ENCODE measurements at regions not wholly inside any gene's neighbourhood (a gene's known extent, or its start where the extent isn't known, plus 50 kb on each side); places are given as distances from the start of the nearest gene placed in this dataset.
"Not testable (repeated sequence)": the region's sequence is repeated elsewhere in the genome, so short reads cannot be mapped to it uniquely, and the experiment has no call there.

DNA sequence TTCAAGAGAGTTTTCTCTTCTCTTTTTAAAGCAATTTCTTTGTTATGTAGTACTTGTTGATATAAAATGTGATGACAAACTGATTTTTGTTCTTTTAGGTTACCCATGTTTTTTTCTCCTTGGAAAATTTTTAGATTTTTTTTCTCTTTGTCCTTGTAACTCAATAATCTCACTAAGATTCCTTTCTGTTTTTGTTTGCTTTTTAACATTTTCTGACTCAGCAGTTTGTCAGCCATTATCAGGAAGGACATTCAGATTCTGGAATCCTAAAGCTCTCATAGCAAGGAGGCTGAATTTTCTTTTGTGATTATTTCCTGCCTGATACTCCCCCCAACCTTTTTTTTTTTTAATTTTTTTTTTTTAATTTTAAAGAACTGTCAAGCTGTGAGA, 75.2 kb upstream of the CITED2 start:
- no peak for DNase-seq (ENCODE audit: low read depth, low spot score)

DNA sequence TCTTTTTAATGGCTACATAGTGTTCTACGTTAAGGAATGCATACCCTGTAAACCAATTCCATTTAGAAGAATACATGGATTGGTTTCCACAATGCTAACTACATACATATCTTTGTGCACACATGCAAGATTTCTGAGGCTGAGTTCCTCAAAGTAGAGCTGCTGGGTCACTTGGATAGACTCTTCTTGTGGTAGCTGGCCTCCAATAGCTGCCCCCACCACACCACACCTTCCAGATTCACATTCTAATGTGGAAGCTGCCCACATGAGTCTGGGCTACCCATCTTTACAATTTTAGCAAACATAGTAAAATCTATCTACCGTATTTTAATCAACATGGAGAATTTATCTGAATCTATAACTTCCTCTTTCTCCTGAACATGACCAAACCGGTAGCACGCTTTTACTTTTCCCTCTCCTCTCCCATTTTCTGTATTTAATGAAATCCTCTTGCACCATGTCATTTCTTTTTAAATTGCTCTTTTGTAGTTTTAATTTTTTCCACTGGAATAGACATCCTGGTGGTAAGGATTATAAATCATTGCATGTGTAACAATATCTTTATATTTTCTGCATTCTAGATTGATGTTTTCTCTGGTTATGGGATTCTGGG, 74.7 kb upstream of the CITED2 start:
- DNase-seq (ENCODE audit: low read depth, low spot score) = no peak

DNA sequence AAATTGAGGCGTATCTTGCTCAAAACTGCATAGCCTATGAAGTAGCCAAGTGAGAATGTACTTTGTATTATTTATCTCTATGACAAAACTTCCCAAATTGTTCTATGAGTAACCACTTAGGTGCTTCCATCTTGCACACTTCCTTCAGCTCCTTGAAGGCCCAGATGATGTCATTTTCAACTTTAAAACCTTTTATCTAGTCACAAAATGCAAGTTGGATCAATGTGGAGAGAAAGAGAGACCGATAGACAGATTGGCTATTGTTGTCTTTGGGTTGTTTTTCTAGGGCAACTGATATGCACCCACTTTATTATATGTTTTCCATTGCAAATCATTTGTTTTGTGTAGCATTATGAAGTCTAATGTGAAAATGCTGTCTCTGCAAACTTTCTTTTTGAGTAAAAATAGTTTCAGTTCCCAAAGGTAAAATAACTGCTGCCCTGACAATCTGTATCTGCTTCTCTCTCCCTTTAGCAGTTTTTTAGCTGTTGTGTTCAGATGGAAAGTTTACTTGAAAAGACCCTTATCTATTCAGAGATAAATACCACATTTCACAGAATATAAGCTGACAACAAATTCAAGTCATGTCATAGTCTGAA, 73.7 kb upstream of the CITED2 start:
- no peak for DNase-seq (ENCODE audit: low read depth, low spot score)

DNA sequence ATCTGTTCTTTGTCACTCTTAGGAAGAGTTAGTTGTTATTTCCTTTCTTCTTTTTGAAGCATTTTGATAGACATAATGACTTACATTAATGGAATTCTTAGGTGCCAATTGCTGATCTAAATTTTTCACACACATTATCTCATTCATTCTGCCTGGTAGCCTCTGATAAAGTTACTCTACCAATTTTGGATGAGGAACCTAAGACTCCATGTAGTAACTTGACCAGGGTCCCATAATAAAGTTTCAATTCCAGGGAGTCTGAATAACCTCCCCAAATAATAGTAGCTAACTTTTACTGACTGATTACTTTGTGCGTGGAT, 73.2 kb upstream of the CITED2 start:
- no peak for DNase-seq (ENCODE audit: low read depth, low spot score)

DNA sequence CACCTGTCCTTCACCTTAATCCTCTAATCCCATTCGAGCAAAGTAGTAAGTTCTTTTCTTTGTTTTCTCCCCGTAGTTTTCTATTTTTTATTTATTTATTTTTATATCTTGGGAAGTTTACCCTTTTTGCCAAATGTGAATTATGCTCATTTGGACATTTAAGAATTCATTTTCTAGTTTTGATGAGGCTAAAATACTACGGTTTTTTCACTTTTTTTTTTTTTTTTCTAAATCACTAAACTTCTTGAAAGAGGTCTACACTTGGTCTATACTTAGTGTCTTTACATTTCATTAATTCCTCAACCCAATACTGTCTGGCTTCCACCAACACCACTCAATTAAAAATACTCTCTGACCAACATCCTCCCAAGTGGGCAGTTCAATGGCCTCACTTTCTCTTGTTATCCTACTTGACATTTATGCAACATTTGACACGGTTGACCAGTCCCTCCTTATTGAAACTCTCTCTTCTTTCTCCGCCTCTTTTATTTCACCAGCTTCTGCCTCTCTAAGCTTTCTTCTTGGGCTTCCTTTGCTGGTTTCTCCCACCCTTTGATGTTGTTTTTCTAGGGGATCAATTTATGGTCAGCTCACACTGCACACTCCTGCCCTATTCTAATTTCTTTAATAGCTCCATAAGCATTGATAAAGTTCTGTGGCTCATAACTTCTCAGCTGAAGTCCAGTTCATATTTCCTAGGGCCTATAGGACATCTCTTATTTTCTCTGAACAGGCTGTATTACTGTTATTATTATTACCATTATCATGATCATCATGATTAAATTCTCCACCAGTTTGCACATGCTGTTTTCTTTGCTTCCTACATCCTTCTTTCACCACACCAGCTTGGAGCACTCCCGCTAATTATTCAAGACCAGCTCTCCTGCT, 72.6 kb upstream of the CITED2 start:
- no peak for DNase-seq (ENCODE audit: low read depth, low spot score)

DNA sequence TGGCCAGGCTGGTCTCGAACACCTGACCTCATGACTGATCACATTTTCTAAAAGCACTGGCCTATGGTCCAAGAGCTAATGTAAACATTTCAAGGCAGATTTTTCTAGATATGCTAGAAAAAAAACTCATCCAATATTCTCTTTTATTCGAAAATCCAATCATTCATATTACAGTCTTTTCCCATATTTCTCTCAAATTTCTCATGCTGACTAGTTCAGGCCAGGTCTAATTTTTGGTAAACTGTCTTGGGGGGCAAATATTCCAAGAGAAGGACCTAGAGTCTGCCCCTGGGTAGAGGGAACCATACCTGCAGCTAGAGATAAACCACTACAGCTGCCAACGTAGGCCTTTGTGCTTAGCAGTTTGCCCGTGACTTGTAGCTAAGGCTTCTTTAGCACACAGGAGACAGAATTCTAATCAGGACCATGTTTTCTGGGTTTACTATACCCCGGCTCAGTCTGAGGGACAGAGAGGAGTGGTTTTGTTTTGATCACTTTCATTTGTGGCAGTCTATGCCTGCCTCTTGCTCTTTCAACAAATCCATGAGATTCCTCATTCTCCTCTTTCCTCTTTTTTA, 71.8 kb upstream of the CITED2 start:
- DNase-seq (ENCODE audit: low read depth, low spot score) = no peak

DNA sequence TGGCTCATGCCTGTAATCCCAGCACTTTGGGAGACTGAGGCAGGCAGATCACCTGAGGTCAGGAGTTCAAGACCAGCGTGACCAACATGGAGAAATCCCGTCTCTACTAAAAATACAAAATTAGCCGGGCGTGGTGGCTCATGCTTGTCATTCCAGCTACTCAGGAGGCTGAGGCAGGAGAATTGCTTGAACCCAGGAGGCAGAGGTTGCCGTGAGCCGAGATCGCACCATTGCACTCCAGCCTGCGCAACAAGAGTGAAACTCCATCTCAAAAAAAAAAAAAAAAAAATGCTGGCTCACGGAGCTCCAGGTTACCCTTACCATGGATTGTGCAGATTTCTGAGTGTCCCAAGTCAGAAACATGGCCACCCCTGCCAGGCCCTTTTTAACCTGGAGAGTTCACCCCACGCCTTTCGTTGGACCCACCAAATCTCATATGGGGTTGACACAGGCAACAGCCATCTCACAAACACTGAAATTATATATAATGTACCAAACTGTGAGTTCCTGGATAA, 69.9 kb upstream of the CITED2 start:
- DNase-seq (ENCODE audit: low read depth, low spot score) = not testable (repeated sequence)

DNA sequence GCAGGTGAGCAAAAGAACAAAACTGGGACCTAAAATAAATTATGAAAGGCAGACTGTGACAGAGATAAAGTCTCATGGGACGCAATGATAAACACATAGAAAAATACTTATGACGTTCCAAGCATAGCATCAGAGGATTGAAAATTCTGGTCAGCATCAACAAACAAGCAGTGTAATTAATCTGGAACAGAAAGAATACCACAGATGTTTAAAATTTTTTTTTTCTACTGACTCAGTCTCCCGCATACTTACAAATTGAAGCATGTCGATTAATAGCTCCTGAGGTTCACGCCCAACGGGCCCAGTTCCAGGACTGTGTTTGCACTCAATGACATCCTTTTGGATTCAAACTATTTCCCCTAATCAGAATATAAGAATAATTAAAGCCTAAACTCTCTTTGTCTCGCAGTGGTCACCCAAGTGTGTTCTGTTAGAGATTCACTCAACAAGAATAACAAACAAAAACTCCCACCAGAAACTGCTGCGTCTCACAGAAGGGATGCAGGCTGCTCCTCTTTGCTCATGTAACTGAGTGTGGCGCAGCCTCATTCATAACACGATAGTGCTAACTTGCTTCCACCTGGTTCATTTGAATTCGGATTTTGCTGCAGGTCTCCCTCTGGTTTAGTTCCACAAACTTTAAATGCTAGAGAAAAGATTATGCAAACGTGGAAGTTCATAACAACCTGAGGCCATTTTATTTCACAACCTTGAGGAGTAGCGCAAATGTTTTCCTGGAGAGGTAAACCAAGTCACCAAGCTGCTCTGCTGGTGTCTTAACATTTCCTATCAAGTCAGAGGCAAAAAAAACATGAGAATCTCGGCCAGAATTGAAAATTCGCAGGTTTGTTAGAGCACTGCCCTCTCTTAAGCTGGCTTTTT, 69.0 kb upstream of the CITED2 start:
- DNase-seq (ENCODE audit: low read depth, low spot score) = no peak

DNA sequence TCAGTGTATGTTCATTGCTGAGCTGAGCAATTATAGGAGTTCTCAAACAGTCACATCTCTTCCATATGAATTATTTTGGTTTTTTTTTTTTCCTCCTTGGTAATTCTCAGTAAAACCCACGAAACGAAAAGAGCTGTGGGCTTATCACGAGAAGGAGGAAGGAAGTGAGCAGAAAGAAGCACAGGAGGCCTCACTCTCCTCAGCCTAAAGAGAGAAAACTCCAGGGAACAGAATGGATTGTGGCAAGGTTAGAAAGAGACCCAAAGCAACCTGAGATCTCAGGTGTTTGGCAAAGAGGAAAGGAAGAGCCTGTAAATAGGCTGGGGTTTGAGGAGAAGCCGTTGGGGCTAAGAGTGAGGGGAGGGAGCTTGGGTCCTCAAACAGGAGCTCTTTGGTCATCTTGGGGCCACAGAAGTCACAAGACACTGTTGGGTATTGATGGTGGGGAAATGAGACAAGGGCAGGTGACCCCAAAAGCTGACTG, 67.8 kb upstream of the CITED2 start:
- no peak for DNase-seq (ENCODE audit: low read depth, low spot score)

DNA sequence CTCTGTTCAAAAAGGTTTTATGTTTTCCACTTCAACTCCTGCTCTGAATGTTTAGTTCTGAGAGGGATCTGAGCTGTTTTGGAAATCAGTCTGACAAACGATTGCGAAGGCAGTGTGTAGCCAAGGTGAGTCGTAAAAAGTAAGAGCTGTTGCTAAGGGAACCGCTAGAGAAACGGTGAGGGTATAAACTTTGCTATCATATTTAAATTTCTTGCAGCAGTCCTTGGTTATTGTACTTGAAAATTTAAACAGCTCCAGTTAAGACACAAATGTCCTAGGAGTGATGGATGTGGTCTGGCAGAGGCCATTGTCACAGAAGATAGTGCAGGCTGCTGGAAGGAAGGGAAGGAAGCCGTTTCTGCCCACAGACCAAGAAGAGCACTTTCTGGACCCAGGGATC, 64.9 kb upstream of the CITED2 start:
- DNase-seq (ENCODE audit: low read depth, low spot score) = no peak

DNA sequence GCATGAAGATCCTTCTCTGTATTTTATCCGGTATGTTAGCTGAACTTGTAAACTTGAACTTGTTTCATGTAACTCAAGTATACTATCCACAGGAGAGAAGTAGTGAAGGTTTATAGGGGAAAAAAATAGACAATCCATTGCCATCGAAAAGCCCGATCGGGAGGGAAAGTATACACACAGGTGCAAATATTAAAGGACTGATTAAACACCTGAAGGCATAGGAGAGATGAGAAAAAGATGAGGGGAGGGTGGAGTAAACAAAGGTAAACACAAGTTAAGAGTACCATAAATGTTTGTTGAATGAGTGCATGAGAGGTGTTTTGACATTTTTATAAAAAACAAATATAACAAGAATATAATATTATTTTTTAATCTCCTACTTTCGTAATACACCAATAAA, 64.3 kb upstream of the CITED2 start:
- DNase-seq (ENCODE audit: low read depth, low spot score) = no peak

DNA sequence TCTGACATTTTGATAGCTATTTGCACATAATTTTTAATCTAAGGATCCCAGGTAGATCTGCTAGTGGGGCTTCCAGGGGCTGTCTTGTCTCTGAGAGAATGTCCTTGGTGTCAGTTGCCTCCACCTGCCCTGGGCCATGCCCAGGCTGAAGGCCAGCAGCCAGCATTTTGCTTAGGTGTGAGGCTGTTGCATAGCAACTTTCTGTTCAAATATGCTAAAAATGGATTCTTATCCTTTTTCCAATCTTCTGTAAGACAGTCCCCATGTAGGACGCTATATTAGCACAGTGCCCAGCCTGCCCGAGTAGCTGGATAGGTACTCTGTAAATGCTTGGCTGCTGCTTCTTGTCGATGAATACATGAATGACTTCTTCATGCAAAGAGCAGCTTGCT, 62.5 kb upstream of the CITED2 start:
- DNase-seq (ENCODE audit: low read depth, low spot score) = no peak

DNA sequence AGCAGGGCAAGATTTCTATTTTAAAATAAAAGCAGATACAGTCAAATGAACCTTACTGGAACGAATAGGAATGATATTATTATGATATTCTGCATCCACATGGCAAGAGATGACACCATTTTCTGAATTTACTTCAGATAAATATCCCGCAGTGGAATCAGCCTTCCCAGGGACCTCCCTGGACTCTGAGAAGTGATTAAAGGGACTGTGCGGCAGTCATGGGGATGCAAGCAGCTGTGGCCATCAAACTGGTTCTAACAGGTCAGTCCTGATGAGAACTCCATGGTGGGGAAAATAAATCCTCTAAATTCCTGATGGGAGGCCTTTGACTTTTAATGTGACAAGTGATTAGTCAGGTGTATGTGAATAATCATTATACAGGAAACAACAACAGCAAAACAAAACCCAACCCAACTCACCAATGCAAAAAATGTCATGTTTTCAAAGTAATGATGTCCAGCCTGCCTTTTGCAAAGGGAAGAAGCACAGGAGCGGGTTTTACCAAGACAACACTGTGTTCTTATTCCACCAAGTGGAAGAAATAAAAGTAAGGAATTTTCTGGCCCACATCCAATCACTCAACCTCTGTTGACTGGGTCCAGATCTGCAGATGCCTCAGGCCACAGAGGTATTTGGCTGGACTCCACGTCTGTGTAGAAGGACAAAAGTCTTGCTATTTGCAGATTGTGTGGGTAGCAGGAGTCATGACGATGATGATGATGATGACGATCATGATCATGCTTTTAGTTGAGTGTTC, 61.9 kb upstream of the CITED2 start:
- DNase-seq (ENCODE audit: low read depth, low spot score) = no peak

DNA sequence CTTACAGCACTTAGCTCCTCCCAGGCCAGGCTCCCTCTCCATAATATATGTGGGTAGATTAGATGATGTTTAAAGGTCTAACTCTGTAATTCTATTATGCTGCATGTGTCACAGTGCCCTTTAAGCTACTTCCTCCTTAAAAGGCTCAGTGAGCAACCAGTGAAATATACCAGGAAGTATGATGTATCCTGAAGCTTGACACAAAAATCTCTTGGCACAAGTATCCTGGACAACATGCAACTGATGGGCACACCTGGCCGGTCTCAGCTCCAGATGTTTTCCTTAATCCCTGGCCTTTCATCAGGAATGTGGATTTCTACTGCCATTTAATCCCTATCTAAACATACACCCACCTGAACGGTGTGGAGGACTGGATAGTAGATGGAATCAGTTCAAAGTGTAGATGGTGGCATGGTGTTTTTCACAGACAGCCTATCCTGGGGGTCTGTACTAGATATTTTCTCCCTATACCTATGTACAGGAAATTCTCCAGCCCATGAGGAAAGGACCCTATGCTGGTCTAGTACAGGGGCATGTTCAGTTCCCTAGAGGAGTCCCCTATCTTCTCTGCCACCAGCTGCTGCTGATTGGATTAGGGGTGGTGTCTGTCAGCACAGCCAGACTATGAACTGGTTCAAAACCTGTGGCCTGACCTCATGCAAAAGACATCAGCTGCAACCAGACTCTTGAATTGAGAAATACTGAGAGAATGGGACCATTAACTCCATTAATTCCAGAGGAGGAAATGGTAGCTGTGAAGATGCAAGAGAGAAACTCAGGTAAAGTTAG, 59.4 kb upstream of the CITED2 start:
- DNase-seq (ENCODE audit: low read depth, low spot score) = no peak

DNA sequence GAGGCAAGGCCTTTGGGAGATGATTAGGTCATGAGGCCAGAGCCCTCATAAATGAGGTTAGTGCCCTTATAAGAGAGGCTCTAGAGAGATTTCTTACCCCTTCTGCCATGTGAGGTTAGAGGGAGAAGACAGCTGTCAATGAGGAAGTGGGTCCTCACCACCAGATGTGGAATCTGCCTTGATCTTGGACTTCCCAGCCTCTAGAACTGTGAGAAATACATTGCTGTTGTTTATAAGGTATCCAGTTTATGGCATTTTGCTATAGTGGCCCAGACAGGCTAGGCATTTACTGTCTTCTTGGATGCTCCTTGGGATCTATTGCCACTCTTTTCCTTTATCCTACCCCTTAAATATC, 57.1 kb upstream of the CITED2 start:
- DNase-seq (ENCODE audit: low read depth, low spot score) = no peak

DNA sequence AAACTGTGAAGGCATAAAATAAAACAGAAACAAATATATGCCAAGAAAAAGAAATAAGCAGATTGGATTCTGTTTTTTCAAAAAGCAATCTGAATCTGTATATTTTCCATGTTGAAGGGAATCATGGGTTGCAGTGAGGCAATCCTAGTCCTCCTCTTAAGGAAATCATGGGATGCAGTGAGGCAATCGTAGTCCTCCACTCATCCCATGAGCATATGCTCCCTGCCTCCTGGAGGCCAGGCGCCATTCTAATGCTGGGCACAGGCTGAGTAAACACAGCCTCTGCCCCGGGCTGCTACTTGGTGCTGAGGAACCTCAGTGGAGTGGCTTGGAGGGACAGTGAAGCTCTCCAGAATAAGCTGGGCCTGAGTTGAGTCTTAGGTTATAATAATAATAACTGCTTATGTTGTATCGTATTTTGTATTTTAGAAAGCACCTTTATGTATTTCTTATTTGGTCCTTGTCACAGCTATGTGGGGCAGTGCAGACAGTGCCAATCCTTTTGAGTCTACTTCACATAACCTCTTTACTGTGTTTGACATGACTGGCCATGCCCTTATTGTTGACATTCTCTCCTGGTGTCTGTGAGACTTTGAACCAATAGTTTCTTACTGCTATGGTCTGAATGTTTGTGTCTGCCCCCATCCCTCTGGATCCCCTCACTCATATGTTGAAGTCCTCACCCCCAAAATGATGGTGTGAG, 56.6 kb upstream of the CITED2 start:
- no peak for DNase-seq (ENCODE audit: low read depth, low spot score)

DNA sequence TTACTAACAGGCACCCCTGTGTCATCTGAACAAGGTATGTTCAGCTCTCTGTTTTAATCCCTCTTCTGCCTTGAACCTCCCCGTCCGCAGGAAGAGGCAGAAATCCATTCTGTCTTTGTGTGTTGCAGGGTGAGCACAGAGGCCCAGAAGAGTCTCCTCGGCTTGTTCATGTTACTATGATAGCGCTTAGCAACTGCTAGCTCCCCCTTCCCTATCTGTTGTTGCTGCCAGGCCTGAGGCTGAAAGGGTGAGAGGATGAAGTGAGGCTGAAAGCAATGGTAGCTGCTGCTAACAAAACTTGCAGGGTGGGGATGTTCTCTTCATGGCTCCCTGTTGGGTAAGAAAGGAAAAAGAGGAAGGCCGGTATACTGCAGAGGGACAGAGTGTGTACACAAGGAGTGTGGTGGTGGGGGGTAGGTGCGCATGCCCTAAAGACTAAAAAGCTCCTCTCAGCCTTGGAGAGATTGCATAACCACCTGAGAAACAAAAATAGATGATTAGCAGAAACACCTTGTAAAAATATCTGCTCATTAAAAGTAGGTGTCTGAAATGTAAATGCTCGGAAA, 55.2 kb upstream of the CITED2 start:
- DNase-seq (ENCODE audit: low read depth, low spot score) = no peak

DNA sequence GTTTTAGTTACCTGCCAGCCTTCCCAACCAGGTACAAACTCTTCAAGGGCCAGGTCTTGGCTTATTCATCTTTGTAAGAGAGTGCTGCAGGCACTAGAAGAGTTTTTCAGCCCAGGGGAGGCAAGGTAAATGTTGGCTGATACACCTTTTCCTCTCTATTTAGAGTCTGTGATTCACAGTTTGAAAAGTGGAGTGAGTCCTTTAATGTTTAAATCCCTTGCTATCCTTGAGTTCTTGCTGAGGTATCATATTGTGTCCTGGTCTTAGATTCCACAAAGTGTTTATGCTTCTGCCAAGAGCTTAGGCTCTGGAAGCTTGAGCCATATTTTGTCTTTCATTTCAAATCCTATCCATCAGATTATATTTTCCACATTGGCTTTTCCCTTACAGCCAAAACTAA, 52.8 kb upstream of the CITED2 start:
- DNase-seq (ENCODE audit: low read depth, low spot score) = no peak

DNA sequence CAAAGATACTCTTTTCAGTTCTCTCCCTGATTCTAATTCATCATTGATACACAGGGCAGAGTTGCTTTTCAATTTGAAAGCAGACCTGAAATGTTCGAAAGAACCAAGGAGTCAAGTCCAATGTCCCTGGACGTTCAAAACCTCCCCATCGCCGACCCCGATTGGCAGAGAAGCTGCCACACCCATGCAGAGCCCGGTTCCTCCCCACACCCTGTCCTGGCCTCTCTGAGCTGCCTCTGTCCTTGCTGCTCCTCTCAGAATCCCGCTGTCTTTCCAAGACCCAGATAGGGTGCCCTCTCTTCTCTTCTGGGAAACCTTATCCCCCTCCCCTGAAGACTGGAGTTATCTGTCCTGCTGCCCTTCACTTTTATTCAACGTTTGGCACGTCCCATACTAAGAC, 52.3 kb upstream of the CITED2 start:
- no peak for DNase-seq (ENCODE audit: low read depth, low spot score)
